ENCODE measurements at regions not wholly inside any gene's neighbourhood (a gene's known extent, or its start where the extent isn't known, plus 50 kb on each side); places are given as distances from the start of the nearest gene placed in this dataset.

GRCh38 chr4:179399054-179399782 is 1957.0 kb upstream of the AGA start:
- H3K9ac ChIP-seq (ENCODE audit: low read depth, low read length) = no peak overlapping the region
- H3K27me3 ChIP-seq (ENCODE audit: control insufficient read depth, insufficient read depth, low read length) = no peaks in the 10 kb centered on the region
- TF ChIP-seq POLR2A (IDR thresholded peaks at IDR 0.05; ENCODE audit: low read depth, low read length) = no peak
- TF ChIP-seq FOS (IDR thresholded peaks at IDR 0.05; ENCODE audit: low read depth, low read length) = no peak
- TF ChIP-seq MAFK (IDR thresholded peaks at IDR 0.05; ENCODE audit: low read depth, low read length) = no peak
- TF ChIP-seq MAZ (IDR thresholded peaks at IDR 0.05; ENCODE audit: borderline replicate concordance, low read depth, low read length) = no peak
- no peak for TF ChIP-seq USF2 (IDR thresholded peaks at IDR 0.05; ENCODE audit: low read depth, low read length)
- TF ChIP-seq ELK1 (IDR thresholded peaks at IDR 0.05; ENCODE audit: borderline replicate concordance, low read depth, low read length) = no peak
- TF ChIP-seq BHLHE40 (IDR thresholded peaks at IDR 0.05; ENCODE audit: low read depth, low read length) = no peak
- TF ChIP-seq CTCF (conservative IDR thresholded peaks at IDR 0.05; ENCODE audit: low read depth, low read length) = no peak
- no peak for TF ChIP-seq CHD1 (IDR thresholded peaks at IDR 0.05; ENCODE audit: low read depth, low read length)
- no peak for TF ChIP-seq SMC3 (IDR thresholded peaks at IDR 0.05; ENCODE audit: low read depth, low read length)
- no peak for TF ChIP-seq MXI1 (IDR thresholded peaks at IDR 0.05; ENCODE audit: borderline replicate concordance, low read depth, low read length)
- TF ChIP-seq RFX5 (IDR thresholded peaks at IDR 0.05; ENCODE audit: low read depth, low read length) = no peak
- no peak for TF ChIP-seq NFE2L2 (IDR thresholded peaks at IDR 0.05; ENCODE audit: low read depth, low read length)
- H3K9me3 ChIP-seq (ENCODE audit: control insufficient read depth, insufficient read depth, low read length) = no peaks in the 10 kb centered on the region
- H2AFZ ChIP-seq (replicated peaks; ENCODE audit: low read length, poor library complexity) = no peak overlapping the region
- H3K27ac ChIP-seq (ENCODE audit: insufficient read depth, low read length) = no peak overlapping the region
- H3K56ac ChIP-seq (ENCODE audit: extremely low read depth, insufficient read depth, low read length) = no peak overlapping the region
- ATAC-seq (ENCODE audit: low read depth) (no peak), DNase-seq (no peak)
- no peaks in the 10 kb centered on the region for H3K4me1 ChIP-seq (ENCODE audit: control insufficient read depth, insufficient read depth, low read length)
- intact Hi-C loops (cut with micrococcal nuclease) = no loop called here
- in situ Hi-C loops (cut with MboI; ENCODE audit: low sequenced_read_pairs) = no loop called here
- H2BK15ac ChIP-seq (ENCODE audit: low read depth, low read length) = no peak overlapping the region
- CTCF ChIA-PET = no interaction called here
- H3K9me1 ChIP-seq (ENCODE audit: insufficient read depth, low read length) = no peaks in the 10 kb centered on the region
- no peaks in the 10 kb centered on the region for H3K79me1 ChIP-seq (ENCODE audit: low read depth in 1 of 2, low read length in 2 of 2)
- no peak overlapping the region for H3K23ac ChIP-seq (ENCODE audit: low read depth, low read length)
- H3K18ac ChIP-seq (ENCODE audit: low read depth, low read length) = no peak overlapping the region
- no peak overlapping the region for H4K91ac ChIP-seq (ENCODE audit: insufficient read depth, low read depth, low read length)
- H2AK9ac ChIP-seq (replicated peaks; ENCODE audit: low read depth, low read length, poor library complexity) = no peak overlapping the region
- H4K8ac ChIP-seq (ENCODE audit: low read depth in 2 of 2, low read length in 2 of 2) = no peak overlapping the region
- H3K4ac ChIP-seq (ENCODE audit: low read depth, low read length) = no peak overlapping the region
- dilution Hi-C loops (cut with HindIII; ENCODE audit: low sequenced_read_pairs, unreplicated experiment) = no loop called here
- no peak overlapping the region for H3K4me3 ChIP-seq (ENCODE audit: insufficient read depth, low read depth, low read length)
- no peak overlapping the region for H2BK120ac ChIP-seq (ENCODE audit: low read depth, low read length)
- no peaks in the 10 kb centered on the region for H3K36me3 ChIP-seq (ENCODE audit: control insufficient read depth, insufficient read depth, low read length)
- H4K5ac ChIP-seq (ENCODE audit: low read depth, low read length) = no peak overlapping the region
- no peak overlapping the region for H2AK5ac ChIP-seq (ENCODE audit: low read depth, low read length)
- no peak overlapping the region for H2BK20ac ChIP-seq (ENCODE audit: low read depth, low read length)
- POLR2A ChIA-PET (ENCODE audit: unreplicated experiment) = no interaction called here
- no peak overlapping the region for H3K4me2 ChIP-seq (ENCODE audit: low read depth, low read length)
- no peak overlapping the region for H3K14ac ChIP-seq (replicated peaks; ENCODE audit: low read depth, low read length)
- no TSS peak for BruUV-seq (replicated peaks)
- no peak overlapping the region for H2BK5ac ChIP-seq (ENCODE audit: low read depth, low read length, poor library complexity, severe bottlenecking)
- H4K20me1 ChIP-seq (ENCODE audit: insufficient read depth, low read length) = no peaks in the 10 kb centered on the region

Data from IMR-90 (cell line).